NCI-H2029 (cell line): ENCODE measurements at regions not wholly inside any gene's neighbourhood (a gene's known extent, or its start where the extent isn't known, plus 50 kb on each side); places are given as distances from the start of the nearest gene placed in this dataset.

Source experiments
- DNase-seq: peaks from one replicate; lab custom pipeline; 2025; lab: John Stamatoyannopoulos, UW

DNA sequence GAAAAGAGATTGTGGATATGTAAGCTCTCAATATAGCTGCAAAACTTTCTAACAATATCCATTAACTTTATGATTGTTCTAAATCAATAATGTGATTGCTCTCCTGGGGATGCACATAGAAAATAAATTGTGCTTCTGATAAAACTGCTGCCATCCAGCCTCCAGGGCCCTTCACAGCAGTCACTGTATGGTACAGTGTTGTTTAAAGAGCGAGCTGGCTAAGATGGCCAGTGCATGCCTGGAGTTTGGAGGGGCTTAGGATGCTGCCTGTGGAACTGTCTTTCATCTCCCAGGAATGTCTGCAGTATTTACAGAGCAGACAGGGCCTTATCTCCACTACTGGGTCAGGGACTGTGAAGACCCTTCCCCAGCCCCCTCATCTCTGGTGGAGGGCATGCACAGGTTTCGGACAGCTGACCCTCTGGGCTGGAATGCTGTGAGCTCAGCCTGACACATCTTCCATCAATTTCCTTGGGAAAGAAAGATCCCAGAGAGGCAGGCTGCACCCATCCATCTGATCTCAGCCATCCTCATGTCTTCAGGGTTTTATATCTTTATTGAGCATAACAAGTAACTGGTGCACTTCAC is 137.0 kb downstream of the PLPP3 start:
- DNase-seq, result no peak

DNA sequence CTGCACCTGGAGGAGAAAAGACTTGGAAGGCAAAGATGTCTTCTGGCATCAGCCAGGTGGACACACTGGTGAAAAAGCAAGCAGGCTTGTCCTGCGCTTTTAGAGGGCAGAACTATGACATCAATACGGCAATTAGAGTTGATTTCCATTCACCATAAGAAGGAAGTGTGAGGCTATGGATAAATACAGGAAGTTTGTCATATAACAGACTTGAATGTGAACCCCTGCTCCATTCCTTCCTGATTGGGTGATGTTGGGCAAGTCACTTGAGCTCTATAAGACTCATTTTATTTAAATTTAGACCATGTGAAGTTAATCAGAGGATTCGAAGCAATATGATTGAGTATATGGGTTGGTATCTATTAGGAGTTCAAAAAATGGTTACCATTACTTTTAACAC is 137.8 kb downstream of the PLPP3 start:
- DNase-seq, result no peak

DNA sequence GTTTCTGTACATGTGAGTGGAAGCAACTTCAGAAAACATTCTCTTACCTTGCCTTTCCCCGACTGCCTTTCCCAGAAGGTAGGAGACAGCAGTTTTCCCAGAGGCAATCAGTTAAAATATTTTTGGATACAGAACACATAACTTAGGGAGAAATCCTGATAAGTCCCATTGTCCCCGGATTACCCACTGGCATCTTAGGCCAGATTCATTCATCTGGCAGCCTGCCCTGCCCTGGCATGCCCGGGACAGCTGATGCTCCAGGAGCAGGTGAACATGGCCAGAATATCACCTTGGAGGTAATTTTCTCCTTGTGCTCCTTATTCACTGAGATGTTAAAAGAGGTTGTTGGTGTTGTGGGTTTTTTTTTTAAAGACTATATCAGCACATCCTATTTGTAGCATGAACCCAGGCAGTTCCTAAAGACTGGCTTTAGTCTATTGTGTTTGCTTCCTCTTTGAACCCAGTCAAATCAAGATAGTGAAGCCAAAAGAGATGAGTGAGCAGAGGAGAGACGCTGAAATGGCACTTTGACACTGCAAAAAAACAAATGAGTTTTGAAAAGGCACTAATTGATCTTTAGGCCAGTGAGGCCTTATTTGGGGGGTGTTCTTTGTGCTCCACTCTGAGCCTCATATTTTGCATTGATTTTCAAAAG is 139.6 kb downstream of the PLPP3 start:
- DNase-seq, result no peak

DNA sequence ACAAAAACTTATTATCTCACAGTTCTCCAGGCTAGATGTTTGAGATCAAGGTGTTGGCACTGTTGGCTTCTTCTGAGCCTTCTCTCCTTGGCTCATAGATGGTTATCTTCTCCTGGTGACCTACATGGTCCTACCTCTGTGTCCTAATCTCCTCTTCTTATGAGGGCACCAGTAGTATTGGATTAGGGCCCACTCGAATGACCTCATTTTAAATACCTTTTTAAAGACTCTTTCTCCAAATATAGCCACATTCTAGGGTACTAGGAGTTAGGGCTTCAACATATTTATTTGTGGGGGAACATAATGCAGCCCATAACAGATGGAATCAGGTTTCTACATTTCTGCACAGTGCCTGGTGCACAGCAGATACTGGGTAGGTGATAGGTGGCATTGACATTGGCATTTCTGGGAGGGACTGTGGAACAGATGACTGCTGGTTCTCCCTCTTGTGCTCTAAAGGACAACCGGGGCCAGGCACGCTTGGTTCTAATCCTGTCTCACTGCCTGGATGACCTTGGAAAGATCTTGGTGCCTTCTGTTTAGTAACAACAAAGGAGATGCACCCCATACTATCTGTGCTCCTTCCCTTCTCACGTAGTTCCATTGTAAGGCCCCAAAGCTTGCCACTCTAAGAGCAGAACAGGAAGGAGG is 140.3 kb downstream of the PLPP3 start:
- DNase-seq, result no peak

DNA sequence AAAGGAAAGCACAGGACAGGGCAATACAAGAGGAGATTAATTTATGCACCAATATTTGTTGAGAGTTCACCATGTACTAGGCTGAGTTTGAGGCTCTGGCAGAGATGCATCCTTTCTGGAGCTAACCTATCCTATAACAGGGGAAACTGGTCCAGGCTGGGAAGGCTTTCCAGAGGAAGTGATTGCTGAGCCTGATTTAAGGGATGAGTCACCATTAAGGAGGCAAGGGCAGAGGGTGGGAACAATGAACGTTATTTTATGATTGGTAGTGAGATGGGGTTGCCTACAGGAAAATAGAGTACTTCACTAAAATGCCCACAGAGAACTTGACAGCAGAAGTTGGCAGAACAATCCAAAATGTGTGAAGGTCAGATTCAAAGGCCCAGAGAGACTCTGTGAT is 141.4 kb downstream of the PLPP3 start:
- DNase-seq, result no peak

DNA sequence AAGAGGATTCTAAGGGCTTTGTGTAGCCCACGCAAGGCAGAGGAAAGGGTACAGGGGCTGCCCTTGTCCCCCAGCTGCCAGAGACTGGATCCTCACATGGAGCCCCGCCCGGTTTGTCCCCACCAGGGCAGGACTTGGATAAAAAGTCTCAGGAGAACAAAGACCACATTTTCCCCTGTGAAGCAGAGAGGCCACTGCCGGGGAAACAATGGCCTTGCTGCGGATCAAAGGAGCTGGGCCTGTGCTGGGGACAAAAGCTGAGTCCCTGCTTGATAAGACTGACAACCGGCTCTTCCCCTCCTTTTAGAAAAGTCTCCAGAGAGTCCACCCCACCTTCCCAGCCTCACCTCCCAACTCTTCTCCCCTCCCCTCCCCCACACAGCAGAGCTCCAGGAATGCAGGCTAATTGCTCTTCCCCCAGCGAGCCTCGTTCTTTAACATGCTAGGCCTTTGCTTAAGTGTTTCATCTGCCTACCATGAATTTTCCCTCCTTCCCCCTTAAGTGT is 142.4 kb downstream of the PLPP3 start:
- no peak for DNase-seq

DNA sequence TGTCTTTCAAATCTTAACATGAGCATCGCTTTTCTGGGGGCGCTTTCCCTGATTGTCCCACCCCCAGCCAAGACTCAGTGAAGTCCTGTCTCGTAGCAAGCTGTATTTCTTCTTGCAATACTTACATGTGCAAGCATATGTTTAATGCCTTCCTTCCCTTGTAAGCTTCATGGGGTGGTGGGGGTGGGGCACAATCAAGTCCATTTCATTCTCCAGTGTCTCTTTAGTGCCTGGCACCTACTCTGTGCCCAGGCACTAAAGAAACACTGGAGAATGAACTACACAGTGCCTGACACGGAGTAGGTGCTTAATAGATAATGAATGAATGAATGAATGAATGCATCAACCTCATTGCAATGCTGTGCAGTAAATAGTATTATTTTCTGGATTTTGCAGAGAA is 143.1 kb downstream of the PLPP3 start:
- DNase-seq, result no peak

DNA sequence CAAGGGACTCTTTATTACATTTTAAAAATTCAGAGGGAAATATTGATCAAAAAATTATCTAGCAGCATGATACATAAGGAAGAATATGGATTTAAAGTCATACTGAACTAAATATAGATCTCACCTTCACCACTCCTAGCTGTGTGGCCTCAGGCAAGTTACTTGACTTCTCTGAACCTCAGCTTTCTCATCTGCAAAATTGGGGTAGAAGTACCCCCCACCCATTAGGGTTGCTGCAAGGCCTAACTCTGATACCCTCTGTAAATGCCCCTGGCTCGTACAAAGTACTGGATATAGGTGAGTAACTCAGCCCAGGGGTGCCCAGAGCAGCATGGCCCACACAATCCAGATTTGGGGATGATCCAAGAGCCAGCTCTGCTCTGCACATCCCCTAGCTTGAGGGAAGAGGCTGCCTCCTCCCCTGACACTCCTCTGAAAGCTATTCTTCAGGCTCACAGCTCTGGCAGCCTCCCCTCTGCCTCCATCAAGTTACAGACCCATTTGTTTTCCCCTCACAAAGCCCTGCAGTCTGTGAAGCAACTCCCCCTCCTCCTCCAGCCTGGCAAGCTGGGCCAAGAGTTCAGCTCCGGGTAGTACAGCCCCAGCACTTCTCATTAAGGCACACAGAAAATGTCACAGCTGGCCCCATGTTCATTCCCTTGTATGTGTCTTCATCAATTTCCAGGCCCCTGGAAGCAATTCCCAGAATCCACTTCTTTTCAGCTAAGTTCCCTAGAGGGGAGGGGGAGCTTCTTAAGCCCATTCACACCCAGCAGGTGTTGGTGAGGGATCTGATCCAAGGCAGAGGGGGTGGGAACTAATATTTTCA is 143.7 kb downstream of the PLPP3 start:
- no peak for DNase-seq

DNA sequence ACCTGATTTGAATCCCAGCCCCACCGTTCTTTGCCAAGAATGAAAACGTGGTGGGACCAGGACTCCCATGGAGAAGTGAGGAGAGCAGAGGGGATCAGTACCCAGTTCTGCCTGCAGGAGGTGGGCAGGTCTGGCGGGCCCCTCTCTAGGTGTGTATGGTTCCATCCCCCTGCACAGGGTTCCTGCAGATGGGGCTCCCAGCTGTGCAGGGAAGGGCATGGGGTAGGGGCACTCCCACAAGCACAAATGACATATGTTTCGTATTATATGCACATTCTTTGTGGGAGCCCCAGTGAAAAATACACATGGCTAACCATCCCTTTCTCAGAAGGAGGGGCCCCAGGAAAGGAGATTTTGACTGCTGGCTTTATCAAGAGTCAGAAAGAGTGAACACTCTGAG is 144.6 kb downstream of the PLPP3 start:
- no peak for DNase-seq

DNA sequence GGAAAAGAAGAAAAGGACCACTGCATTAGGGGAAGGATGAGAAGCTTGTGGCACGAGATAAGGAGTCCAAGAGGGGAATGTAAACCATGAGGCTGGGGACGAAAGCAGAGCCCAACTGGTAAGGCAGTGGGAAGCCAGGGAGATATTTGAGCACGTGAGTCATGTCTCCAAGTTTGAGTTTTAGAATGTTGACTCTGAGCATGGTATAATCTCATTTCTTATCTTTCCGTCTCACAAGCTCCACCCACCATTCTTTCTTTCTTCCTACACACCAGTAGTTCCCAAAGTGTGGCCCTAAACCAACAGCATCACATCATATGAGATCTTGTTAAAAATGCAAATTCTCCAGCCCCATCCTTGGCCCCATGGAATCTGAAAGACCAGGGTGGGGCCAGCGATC is 145.3 kb downstream of the PLPP3 start:
- DNase-seq, result no peak

DNA sequence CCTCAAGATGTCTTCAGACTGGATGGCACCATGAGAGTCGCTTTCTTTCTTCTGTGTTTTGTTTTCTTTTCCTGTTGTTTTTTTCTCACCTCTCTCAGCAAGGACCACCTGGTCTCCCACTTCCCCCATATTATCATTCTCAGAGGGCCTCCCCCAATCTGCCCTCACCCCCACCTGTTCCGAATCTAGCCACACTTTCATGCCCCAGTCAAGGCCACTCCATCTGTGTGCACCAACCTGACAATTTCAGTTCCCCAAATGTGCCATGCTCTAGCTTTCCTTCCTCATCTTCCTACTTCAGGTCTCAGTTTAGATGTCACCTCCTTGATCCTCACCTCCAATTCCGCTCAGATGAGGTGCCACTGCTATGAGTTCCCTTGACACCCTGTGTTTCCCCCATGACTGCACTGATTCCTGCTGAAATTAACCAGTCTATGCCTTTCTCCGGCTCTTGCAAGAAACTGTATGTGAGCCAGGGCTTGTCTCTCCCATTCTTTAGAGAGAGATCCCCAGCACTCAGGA is 146.2 kb downstream of the PLPP3 start:
- DNase-seq, result no peak

DNA sequence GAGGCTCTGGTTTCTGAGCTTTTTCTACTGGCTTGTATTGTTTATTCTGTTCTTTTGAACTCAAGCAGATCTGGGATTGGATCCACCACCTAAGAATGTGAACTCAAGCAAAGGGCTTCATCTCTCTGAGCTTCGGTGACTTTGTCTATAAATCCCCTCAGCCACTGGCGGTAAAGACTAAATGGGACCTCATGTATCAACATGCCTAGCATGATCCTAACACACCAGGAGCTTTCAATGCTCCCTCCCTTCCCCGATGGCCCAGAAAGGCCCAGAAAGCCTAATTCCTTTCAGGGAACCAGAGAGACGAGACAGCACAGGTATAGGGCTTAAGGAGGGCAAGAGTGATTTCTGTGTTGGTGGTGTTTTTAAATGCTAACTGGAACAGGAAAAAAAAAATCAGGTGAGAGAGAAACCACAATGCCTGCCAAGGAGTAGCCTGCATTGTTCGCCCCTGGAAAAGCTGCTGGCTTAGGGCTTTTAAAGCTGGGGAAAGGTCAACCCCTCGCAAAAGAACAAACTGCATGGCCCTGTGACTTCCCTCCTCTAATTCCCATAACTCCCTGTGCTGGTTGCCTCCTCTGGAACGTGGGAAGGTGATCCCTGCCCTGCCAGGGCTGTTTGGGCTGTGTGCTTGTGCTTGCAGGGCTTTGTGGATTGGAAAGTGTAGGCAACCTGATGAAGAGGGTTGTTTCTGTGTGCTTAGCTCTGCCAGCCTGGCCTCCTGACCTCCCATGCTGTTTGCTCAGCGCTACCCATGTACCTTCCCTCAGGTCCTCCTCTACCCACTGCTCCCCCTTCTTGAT is 147.0 kb downstream of the PLPP3 start:
- no peak for DNase-seq

DNA sequence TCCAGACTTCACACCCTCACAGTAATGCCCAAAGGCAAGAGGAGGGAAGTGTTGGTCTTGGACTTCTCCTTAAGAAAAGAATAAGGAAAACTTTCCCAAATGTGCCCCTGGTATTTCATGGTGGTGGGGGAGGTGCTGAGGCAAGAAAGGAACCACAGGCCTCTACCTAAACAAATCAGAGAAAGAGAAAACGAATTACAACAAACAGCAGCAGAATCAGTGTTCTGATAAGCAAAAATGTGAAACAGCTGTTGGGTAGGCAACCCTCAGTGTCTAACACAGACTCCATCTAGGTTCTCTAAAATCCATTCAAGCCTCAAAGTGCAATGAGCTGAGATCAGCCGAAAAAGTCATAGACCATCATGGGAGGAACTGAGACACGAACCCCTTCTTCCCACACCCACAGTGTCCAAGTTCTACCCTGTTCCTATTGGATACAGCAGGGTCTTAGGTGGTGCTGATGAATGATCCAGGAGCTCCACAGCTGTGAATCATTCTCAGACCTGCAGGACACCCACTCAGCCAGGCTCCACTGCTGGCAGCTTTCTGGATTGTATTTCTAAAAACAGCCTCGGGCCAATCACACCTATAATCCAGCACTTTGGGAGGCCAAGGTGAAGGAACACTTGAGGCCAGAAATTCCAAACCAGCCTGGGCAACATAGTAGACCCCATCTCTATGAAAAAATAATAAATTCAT is 149.1 kb downstream of the PLPP3 start:
- DNase-seq, result no peak

DNA sequence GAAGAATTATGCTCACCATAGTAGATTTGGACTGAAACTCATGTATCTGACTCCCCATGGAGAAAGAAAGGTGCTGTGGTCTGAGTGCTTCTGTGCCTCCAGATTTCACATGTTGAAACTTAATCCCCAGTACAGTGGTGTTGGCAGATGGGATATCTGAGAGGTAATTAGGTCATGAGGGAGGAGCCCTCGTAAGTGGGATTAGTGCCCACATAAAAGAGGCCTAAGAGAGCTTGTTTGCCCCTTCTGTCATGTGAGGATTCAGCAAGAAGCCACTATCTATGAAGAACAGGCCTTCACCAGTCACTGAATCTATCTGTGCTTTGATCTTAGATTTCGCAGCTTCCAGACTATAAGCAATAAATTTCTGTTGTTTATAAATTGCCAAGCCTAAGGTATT is 150.1 kb downstream of the PLPP3 start:
- no peak for DNase-seq

DNA sequence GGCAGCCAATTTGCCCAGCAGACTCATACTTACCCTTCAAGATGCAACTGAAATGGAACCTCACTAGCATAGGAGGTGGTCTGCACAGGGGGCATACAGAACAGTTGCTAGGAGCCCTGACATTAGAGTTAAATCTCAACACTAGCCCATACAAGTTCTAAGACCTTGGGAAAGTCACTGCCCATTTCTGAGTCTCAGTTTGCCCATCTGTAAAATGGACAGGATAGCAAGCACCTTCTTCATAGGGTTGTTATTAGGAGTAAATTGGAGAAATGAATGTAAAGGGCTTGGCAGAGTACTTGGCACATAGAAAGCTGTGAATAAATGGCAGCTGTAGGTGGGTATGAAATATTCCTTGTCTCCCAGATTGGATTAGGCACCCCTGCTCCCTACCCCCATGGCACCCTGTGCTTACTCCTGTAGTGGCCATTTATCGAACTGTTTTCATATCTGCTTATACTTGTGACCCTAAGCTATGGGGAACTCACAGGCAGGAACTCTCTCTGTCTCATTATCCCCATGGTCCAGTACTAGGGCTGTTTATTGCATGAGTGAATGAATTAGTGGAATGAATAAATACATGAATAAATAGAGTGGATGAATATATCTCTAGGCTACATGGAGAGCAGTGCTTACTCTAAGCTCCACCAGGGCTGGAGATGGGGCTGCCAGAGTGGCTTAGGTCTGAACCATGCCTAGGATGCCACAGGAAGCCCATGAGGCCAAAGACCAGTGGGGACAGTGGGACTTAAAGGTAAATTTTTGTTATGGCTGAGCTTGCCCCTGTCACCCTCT is 152.6 kb downstream of the PLPP3 start:
- DNase-seq, result no peak

DNA sequence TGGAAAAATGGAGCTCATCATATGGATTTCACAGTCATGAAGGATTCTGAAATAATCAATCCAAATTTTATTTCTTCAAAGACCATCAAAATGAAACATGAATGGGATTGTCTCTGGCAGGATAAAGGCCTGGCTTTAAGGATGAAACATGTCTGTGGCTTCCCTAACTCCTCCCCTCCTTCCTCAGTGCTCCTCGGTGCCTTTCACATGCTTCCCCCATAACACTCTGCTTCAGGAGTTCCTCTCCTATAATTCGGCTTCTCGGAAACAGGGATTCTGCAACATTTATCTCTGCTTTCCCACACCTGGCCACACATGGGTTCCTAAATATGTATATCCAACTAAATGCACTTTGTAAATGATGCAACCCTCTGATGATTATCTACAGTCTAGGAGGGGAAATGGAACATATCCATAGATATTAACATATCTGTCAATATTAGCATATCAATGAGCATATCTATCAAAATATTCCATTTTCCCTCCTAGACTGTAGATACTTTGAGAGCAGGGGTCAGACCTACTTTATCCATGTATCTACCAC is 153.8 kb downstream of the PLPP3 start:
- no peak for DNase-seq

DNA sequence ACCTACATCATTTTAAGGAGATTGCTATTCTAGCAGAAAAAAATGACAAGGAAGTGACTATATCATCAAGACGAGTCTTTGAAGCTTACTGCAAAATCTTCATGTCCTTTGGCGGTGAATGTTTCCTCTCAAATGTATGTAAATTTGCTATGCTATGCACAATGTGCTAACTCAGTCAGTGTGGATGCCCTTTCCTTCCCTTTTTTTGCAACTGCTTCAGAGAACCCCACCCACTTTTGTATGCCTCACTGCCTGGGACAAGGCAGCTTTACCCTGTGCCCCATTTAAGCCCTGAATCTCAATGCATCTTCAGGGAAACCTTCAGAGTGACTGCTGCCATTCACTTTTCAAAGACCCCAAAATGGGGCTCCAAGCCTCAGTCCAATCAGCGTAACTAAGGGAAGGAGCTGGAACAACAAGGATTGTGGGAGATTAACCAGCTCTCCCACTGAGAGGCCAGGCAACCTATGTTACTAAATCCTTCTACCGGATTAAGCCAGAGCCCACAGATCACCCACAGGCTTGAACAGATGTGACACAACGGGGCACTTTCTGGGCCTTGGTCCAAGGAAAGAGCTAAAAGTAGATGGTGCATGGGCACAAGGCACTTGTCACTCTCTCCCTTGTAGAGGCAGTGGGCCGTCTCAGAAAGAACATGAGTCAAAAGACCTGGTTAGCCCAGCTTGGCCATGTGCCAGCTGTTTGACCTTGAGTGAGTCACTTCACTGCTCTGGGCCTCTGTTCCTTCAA is 154.4 kb downstream of the PLPP3 start:
- peak; percentile 82 for DNase-seq

DNA sequence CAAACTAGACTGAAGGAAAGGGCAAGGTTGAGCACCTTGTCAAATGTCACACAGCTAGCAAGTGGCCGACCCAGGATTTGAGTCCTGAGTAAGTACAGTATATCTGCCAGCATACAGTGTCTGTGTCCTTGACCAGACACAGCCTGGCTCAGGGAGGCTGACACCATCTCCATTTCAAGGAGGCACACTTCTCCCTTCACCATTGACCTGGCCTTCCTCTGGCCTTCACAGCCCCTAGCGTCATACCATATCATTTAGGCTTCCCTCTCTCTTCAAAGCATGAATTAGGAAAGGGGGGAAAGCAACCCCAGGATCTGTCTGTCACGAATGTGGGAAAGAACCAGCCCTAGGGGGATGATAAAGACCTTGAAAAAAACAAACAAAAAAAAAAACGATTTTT is 155.6 kb downstream of the PLPP3 start:
- DNase-seq, result no peak

DNA sequence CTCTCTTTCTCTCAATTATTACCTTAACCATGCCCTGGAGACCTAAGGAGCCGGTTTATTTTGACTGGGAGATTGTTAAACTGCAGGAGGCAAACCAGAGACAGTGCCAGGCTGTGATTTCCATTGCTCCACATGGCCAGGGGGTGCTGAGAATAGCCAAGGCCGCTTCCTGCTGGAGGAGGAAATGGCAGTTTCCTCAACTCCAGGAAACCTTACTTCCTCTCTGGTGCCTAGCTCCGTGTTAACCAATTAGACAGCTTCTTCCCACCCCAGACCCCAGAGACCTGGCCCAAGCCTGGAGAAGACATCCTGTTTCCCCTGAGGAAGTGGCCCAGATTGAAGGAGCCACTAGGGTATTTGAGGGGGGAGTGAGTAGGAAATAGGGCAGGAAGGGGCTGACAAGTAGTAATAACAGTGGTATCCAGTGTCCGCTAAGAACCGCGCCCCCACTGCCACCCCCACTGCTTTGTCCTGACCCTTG is 161.2 kb downstream of the PLPP3 start:
- DNase-seq, result no peak
